Neutrophil (primary cell): ENCODE measurements at regions not wholly inside any gene's neighbourhood (a gene's known extent, or its start where the extent isn't known, plus 50 kb on each side); places are given as distances from the start of the nearest gene placed in this dataset.

Experiments used
- H3K27ac ChIP-seq: fragments of 200-600 bp; sonication (generic); 2 replicates; pipeline ENCODE4 v1.5.1; 2016; ENCODE audit warnings: mild to moderate bottlenecking, moderate library complexity
- H3K27me3 ChIP-seq: fragments of 200-600 bp; sonication (generic); 2 replicates; pipeline ENCODE4 v1.6.0; 2016; ENCODE audit warnings: mild to moderate bottlenecking
- H3K36me3 ChIP-seq: fragments of 200-600 bp; sonication (generic); 2 replicates; pipeline ENCODE4 v1.5.1; 2017
- H3K4me1 ChIP-seq, 2 experiments: fragments of 200-600 bp in 1 of 2; sonication (generic) in 1 of 2; 1 replicate in 1 of 2; 2 replicates in 1 of 2; pipeline versions ENCODE4 v1.5.1 to v1.6.1; 2013 to 2016; ENCODE audit warnings: low read depth in 1 of 2, low read length in 1 of 2, mild to moderate bottlenecking in 1 of 2, moderate library complexity in 1 of 2; ENCODE audit not compliant: control insufficient read depth in 1 of 2, insufficient read depth in 1 of 2
- H3K4me3 ChIP-seq, 2 experiments: fragments of 200-600 bp in 1 of 2; sonication (generic) in 1 of 2; 1 replicate in 1 of 2; 2 replicates in 1 of 2; pipeline ENCODE4 v1.5.1; 2013 to 2016; ENCODE audit warnings: low read depth in 1 of 2, low read length in 1 of 2, mild to moderate bottlenecking in 1 of 2, moderate library complexity in 1 of 2
- H3K9me3 ChIP-seq: fragments of 200-600 bp; sonication (generic); 2 replicates; pipeline ENCODE4 v1.5.1; 2016
- TF ChIP-seq, protein P1 (sequence below): fragments of 200-600 bp; sonication (generic); IDR thresholded peaks from 2 replicates; pipeline ENCODE4 v1.5.1; 2016; ENCODE audit warnings: antibody characterized with exemption

DNA sequence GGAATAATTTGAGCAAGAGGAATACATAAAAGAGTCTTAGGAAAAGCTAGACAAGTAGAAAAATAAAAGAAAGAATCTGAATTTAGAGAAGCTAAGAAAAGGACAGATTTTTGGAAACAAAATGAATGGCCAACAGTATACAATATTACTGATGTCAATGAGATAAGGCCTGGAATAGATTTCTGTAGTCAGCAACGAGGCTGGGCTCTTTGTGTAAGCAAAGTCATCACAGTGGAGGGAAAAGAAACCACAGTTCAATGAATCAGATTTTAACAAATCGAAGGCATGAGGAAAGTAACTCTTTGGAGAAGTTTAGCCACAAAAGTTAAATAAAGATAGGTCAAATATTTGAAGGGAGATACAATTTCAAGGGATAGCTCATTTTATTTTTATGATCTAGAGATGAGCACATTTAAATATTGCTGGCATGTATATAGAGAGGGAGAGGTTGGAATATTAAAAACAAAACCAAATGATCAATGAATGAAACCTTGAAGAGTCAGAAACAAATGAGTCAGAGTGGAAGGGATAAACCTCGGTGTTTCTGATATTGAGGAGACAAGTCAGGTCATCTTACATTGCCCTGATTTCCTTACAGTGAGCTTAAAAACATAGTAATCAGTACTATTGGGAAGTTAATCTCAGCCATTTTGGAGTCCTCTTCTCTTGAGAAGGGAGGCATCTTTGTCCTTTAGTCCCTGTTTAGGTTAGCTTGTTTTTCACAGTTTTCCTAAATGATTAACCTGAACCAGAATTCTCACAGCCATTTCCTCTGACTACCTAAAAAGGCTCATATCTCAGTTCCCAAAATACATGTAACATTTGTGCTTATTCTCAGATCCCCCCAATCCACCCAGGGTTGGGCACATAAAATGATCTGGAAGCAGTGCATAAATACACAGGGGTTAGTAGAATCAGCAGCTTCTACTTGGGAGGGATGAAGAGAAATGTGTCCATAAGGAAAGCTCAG is 620.0 kb upstream of the B3GALT2 start:
- Histone ChIP-seq H3K27me3 (no peaks in the 10 kb centered on the region), H3K4me1 (no peaks in the 10 kb centered on the region), H3K36me3 (no peaks in the 10 kb centered on the region), H3K27ac (no peak overlapping the region), H3K9me3 (no peaks in the 10 kb centered on the region), H3K4me3 (no peak overlapping the region)
- TF ChIP-seq, protein P1, sequence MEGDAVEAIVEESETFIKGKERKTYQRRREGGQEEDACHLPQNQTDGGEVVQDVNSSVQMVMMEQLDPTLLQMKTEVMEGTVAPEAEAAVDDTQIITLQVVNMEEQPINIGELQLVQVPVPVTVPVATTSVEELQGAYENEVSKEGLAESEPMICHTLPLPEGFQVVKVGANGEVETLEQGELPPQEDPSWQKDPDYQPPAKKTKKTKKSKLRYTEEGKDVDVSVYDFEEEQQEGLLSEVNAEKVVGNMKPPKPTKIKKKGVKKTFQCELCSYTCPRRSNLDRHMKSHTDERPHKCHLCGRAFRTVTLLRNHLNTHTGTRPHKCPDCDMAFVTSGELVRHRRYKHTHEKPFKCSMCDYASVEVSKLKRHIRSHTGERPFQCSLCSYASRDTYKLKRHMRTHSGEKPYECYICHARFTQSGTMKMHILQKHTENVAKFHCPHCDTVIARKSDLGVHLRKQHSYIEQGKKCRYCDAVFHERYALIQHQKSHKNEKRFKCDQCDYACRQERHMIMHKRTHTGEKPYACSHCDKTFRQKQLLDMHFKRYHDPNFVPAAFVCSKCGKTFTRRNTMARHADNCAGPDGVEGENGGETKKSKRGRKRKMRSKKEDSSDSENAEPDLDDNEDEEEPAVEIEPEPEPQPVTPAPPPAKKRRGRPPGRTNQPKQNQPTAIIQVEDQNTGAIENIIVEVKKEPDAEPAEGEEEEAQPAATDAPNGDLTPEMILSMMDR, result no peak

DNA sequence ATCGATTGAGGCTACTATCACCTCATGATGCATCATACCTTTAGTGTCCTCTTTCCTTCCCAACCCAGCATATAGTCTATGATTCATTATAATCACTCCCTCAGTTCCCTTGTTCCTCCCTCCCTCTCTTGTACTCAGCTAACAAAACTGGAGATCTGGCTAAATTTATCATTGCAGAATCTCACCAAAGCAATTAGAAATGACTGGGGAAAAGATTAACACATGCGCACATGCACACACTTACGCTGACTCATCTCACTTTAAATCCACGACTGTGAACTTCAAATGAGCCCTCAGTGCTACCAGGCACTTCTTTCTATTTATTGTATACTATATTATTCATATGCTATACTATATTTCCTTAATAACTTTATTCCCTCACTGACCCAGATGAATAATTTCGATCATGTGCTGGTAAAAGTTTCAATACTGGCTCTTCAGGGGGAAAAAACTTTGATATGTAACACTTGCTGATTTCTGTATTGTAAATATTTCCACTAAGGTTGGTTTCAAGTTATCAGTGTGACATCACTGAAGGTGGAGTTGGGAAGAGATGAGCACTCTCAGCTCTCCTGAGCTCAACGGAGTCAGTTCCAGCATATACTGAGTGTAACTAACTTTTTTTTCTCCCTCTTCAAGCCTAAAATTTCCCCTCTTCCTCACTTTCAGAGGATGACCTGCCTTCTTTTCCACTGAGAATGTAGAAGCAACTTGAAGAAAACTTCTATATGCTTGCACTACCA is 613.7 kb upstream of the B3GALT2 start:
- Histone ChIP-seq H3K27ac (no peak overlapping the region), H3K36me3 (no peaks in the 10 kb centered on the region), H3K27me3 (no peaks in the 10 kb centered on the region)

DNA sequence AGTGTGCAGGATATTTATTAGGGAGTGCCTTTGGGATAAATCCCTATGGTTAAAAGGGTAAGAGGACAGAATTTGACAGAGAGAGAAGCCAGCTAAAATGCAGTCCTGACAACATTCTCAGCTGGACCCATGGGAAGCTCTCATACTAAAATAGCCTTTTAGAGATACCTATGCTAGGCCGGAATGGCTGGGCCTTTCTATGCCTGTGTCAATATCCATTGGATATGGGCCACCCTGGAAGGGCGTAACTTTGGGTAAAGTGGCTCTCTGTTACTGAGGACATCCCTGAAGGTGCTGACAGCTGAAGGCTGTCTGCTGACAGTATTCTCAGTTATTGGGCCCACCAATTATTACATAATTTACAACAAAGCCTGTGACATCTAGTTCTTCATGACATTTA is 613.0 kb upstream of the B3GALT2 start:
- Histone ChIP-seq H3K27ac (no peak overlapping the region), H3K27me3 (no peaks in the 10 kb centered on the region), H3K36me3 (no peaks in the 10 kb centered on the region), H3K4me3 (no peak overlapping the region), H3K4me1 (no peaks in the 10 kb centered on the region), H3K9me3 (no peaks in the 10 kb centered on the region)
- TF ChIP-seq, protein P1, result no peak

More for the DNA sequence above, 613.7 kb upstream of the B3GALT2 start:
- TF ChIP-seq, protein P1, result no peak
- Histone ChIP-seq H3K4me1 (no peaks in the 10 kb centered on the region), H3K9me3 (no peaks in the 10 kb centered on the region), H3K4me3 (no peak overlapping the region)

GRCh38 chr1:193794239-193794638 is 607.8 kb upstream of the B3GALT2 start:
- Histone ChIP-seq H3K27ac (no peak overlapping the region), H3K36me3 (no peaks in the 10 kb centered on the region)
- TF ChIP-seq, protein P1, result no peak

DNA sequence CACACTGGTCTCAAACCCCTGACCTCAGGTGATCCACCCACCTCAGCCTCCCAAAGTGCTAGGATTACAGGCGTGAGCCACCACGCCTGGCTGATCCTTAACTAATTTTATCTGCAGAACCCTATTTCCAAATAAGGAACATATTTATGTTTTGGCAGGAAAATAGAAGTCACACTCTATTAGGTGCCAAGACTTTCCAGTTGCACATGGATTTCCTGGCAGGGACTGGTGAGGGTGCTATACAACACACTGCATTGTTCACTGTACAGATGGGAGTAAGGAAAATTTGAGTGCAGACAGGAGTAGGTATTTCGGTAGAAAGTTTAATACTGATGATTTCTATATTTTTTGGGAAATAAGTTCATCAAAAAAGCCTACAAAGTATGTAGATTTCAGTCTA is 605.3 kb upstream of the B3GALT2 start:
- H3K4me3 ChIP-seq, result no peak overlapping the region
- H3K9me3 ChIP-seq, result no peaks in the 10 kb centered on the region
- TF ChIP-seq, protein P1, result no peak
- H3K27me3 ChIP-seq, result no peaks in the 10 kb centered on the region
- H3K27ac ChIP-seq, result no peak overlapping the region
- no peaks in the 10 kb centered on the region for H3K36me3 ChIP-seq
- no peaks in the 10 kb centered on the region for H3K4me1 ChIP-seq

More at GRCh38 chr1:193794239-193794638, 607.8 kb upstream of the B3GALT2 start:
- no peaks in the 10 kb centered on the region for H3K4me1 ChIP-seq
- no peaks in the 10 kb centered on the region for H3K9me3 ChIP-seq
- H3K4me3 ChIP-seq, result no peak overlapping the region
- no peaks in the 10 kb centered on the region for H3K27me3 ChIP-seq
